ENCODE measurements at regions not wholly inside any gene's neighbourhood (a gene's known extent, or its start where the extent isn't known, plus 50 kb on each side); places are given as distances from the start of the nearest gene placed in this dataset.
A peak's percentile ranks its signal among the peaks of the same experiment; 100 is the strongest.

DNA sequence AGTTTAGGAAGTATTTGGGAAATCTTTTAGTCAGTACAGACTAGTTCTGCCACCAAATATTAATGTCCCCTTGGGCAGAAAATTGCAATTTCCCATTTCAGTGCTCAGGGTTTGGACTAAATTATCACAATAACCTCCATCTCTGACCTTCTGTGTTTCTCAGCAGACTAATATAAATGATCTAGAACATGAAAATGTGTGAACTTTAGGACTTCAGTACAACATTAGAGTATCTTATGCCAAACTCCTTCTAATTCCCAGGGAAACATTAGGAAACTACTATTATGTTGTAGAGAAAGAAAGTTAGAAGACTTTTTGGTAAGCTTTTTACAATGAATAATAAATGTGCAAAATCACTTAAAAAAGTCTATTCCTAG, 1087.6 kb upstream of the CITED2 start:
- H3K27me3 ChIP-seq (ENCODE audit: insufficient read depth, low read depth) = no peaks in the 10 kb centered on the region
- H3K36me3 ChIP-seq (ENCODE audit: low read depth) = 0 out of 2 replicates have a peak, but pooled peaks cover 9% of the 10 kb centered on the region
- H2AFZ ChIP-seq = no peak overlapping the region
- H4K20me1 ChIP-seq (ENCODE audit: insufficient read depth) = no peaks in the 10 kb centered on the region
- no peaks in the 10 kb centered on the region for H3K9me2 ChIP-seq (ENCODE audit: insufficient read depth)
- peak overlapping the region; percentile 91 for H3K27ac ChIP-seq
- no peaks in the 10 kb centered on the region for H3K79me2 ChIP-seq (ENCODE audit: low read depth)
- TF ChIP-seq EZH2 (IDR thresholded peaks at IDR 0.05; ENCODE audit: low read depth) = no peak
- TF ChIP-seq, protein P1, sequence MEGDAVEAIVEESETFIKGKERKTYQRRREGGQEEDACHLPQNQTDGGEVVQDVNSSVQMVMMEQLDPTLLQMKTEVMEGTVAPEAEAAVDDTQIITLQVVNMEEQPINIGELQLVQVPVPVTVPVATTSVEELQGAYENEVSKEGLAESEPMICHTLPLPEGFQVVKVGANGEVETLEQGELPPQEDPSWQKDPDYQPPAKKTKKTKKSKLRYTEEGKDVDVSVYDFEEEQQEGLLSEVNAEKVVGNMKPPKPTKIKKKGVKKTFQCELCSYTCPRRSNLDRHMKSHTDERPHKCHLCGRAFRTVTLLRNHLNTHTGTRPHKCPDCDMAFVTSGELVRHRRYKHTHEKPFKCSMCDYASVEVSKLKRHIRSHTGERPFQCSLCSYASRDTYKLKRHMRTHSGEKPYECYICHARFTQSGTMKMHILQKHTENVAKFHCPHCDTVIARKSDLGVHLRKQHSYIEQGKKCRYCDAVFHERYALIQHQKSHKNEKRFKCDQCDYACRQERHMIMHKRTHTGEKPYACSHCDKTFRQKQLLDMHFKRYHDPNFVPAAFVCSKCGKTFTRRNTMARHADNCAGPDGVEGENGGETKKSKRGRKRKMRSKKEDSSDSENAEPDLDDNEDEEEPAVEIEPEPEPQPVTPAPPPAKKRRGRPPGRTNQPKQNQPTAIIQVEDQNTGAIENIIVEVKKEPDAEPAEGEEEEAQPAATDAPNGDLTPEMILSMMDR (conservative IDR thresholded peaks at IDR 0.05) = no peak
- H3K4me1 ChIP-seq (replicated peaks; ENCODE audit: insufficient read depth) = peaks cover 39% of the 10 kb centered on the region
- no peak overlapping the region for H3K4me3 ChIP-seq
- peak overlapping the region; percentile 39 for H3K4me2 ChIP-seq
- ChIA-PET CTCF (no interaction called here), POLR2A (ENCODE audit: unreplicated experiment) (interaction anchor here (0.6 kb wide), 2 partner anchors 85 to 491 kb away, joined by 3 to 19 read pairs; no protein-coding TSS in a partner anchor)
- intact Hi-C loops (cut with micrococcal nuclease; ENCODE audit: unreplicated experiment) = loop anchor here (2.0 to 10.0 kb wide), 4 partner anchors 77 to 1087 kb away; partner anchors contain the start of gene CITED2
- peaks cover 27% of the 10 kb centered on the region for H3K9me3 ChIP-seq (ENCODE audit: insufficient read depth, low read depth)
- no peak for DNase-seq
- peaks cover 33% of the 10 kb centered on the region for H3F3A ChIP-seq (ENCODE audit: insufficient read depth, low read depth)
- no TSS peak for BruUV-seq (replicated peaks)

DNA sequence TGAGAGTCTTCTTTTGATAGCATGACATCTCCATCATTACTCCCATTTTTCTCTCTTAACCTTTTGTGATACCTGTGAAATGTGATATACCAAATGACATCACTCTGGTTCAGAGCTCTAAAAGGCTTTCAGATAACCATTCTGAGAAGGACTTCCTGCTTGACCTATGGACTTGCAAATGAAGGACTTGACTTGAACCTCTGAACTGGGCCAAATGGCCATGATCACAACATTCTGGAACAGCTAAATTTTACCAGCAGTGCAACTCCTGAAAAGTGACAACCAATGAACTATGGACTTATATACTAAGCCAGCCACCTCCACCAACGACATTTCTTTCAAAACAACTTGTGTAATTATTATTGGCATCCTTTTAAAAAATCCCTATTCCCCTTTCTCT, 1085.8 kb upstream of the CITED2 start:
- no peaks in the 10 kb centered on the region for H4K20me1 ChIP-seq (ENCODE audit: insufficient read depth)
- peaks cover 11% of the 10 kb centered on the region; the same call in 1 of the 2 replicates for H3K9me3 ChIP-seq (ENCODE audit: insufficient read depth, low read depth)
- H3K27me3 ChIP-seq (ENCODE audit: insufficient read depth, low read depth) = no peaks in the 10 kb centered on the region
- no peaks in the 10 kb centered on the region for H3K9me2 ChIP-seq (ENCODE audit: insufficient read depth)
- peaks cover 39% of the 10 kb centered on the region for H3K4me1 ChIP-seq (replicated peaks; ENCODE audit: insufficient read depth)
- ChIA-PET CTCF (no interaction called here), POLR2A (ENCODE audit: unreplicated experiment) (no interaction called here)
- intact Hi-C loops (cut with micrococcal nuclease; ENCODE audit: unreplicated experiment) = loop anchor here (5.0 to 10.0 kb wide), 3 partner anchors 398 to 1085 kb away; partner anchors contain the start of gene CITED2
- TF ChIP-seq, protein P1 (conservative IDR thresholded peaks at IDR 0.05) = no peak
- TF ChIP-seq EZH2 (IDR thresholded peaks at IDR 0.05; ENCODE audit: low read depth) = no peak
- H3K4me3 ChIP-seq = no peak overlapping the region
- H3F3A ChIP-seq (ENCODE audit: insufficient read depth, low read depth) = peaks cover 33% of the 10 kb centered on the region
- H3K27ac ChIP-seq = no peak overlapping the region
- H2AFZ ChIP-seq = no peak overlapping the region
- no peaks in the 10 kb centered on the region for H3K79me2 ChIP-seq (ENCODE audit: low read depth)
- H3K4me2 ChIP-seq = no peak overlapping the region
- no peaks in the 10 kb centered on the region for H3K36me3 ChIP-seq (ENCODE audit: low read depth)
- BruUV-seq (replicated peaks) = no TSS peak
- no peak for DNase-seq

DNA sequence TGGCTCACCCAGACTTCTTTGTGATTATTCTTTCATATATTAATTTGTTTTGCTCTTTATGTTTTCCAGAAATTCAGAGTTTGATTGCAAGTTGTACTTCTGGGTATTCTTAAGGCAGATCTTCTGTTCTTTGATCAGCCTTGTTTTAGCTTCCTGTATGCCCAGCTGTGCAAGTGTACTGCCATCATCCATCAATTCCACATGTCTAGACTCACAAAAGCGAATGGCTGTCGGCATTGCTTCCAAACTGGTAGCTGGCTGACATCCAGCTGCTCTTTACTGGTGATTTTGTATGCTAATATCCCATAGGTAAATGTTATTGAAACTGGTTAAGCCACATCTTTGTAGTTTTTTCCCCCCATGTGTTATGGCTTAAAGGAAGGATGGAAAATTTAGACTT, 1084.8 kb upstream of the CITED2 start:
- H3K9me3 ChIP-seq (ENCODE audit: insufficient read depth, low read depth) = 0 out of 2 replicates have a peak, but pooled peaks cover 6% of the 10 kb centered on the region
- no TSS peak for BruUV-seq (replicated peaks)
- H3K27me3 ChIP-seq (ENCODE audit: insufficient read depth, low read depth) = no peaks in the 10 kb centered on the region
- POLR2A ChIA-PET (ENCODE audit: unreplicated experiment) = no interaction called here
- peaks cover 28% of the 10 kb centered on the region for H3K4me1 ChIP-seq (replicated peaks; ENCODE audit: insufficient read depth)
- H4K20me1 ChIP-seq (ENCODE audit: insufficient read depth) = no peaks in the 10 kb centered on the region
- no peak for DNase-seq
- H3K9me2 ChIP-seq (ENCODE audit: insufficient read depth) = no peaks in the 10 kb centered on the region
- no peaks in the 10 kb centered on the region for H3K36me3 ChIP-seq (ENCODE audit: low read depth)
- no peak overlapping the region for H3K4me3 ChIP-seq
- H3K4me2 ChIP-seq = no peak overlapping the region
- H3K79me2 ChIP-seq (ENCODE audit: low read depth) = no peaks in the 10 kb centered on the region
- H2AFZ ChIP-seq = no peak overlapping the region
- H3K27ac ChIP-seq = no peak overlapping the region
- intact Hi-C loops (cut with micrococcal nuclease; ENCODE audit: unreplicated experiment) = no loop called here
- no peak for TF ChIP-seq EZH2 (IDR thresholded peaks at IDR 0.05; ENCODE audit: low read depth)
- TF ChIP-seq, protein P1 (conservative IDR thresholded peaks at IDR 0.05) = no peak
- peaks cover 24% of the 10 kb centered on the region for H3F3A ChIP-seq (ENCODE audit: insufficient read depth, low read depth)
- CTCF ChIA-PET = no interaction called here

Measured in PC-9 (cell line).